Osteoblast (primary cell): ENCODE measurements at regions not wholly inside any gene's neighbourhood (a gene's known extent, or its start where the extent isn't known, plus 50 kb on each side); places are given as distances from the start of the nearest gene placed in this dataset.

Experiments used
- DNase-seq: peaks from one replicate; pipeline ENCODE4 v3.0.0; 2011; ENCODE audit warnings: low spot score, mixed read lengths; ENCODE audit not compliant: insufficient read length; ENCODE audit errors: missing footprints
- H2AFZ ChIP-seq: 2 replicates; pipeline ENCODE4 v1.6.0; 2011; ENCODE audit warnings: mild to moderate bottlenecking, low read length
- H3K27ac ChIP-seq: 2 replicates; pipeline ENCODE4 v1.5.1; 2011; ENCODE audit warnings: mild to moderate bottlenecking, low read depth, low read length, moderate library complexity
- H3K27me3 ChIP-seq: 2 replicates; pipeline ENCODE4 v1.6.0; 2012; ENCODE audit warnings: mild to moderate bottlenecking, control low read depth, inconsistent platforms, low read length, moderate library complexity; ENCODE audit not compliant: insufficient read depth
- H3K36me3 ChIP-seq: 2 replicates; pipeline ENCODE4 v1.5.1; 2011; ENCODE audit warnings: mild to moderate bottlenecking, low read length, control low read depth, moderate library complexity; ENCODE audit not compliant: insufficient read depth
- H3K4me1 ChIP-seq: 2 replicates; pipeline ENCODE4 v1.5.1; 2011; ENCODE audit warnings: mild to moderate bottlenecking, low read length, control low read depth, moderate library complexity; ENCODE audit not compliant: insufficient read depth
- H3K4me2 ChIP-seq: 2 replicates; pipeline ENCODE4 v1.6.0; 2011; ENCODE audit warnings: mild to moderate bottlenecking, low read length; ENCODE audit not compliant: insufficient read depth
- H3K4me3 ChIP-seq: fragments of 200-600 bp; sonication (generic); 3 replicates; pipeline ENCODE4 v1.5.1; 2012; ENCODE audit warnings: mild to moderate bottlenecking, low read length, inconsistent platforms; ENCODE audit not compliant: insufficient read depth
- H3K79me2 ChIP-seq: 2 replicates; pipeline ENCODE4 v1.6.0; 2012; ENCODE audit warnings: mild to moderate bottlenecking, low read length, control low read depth, inconsistent platforms; ENCODE audit not compliant: insufficient read depth
- H3K9me3 ChIP-seq: 2 replicates; pipeline ENCODE4 v1.5.1; 2011; ENCODE audit warnings: low read depth, low read length, control low read depth
- H4K20me1 ChIP-seq: 2 replicates; pipeline ENCODE4 v1.6.0; 2012; ENCODE audit warnings: mild to moderate bottlenecking, low read length, control low read depth; ENCODE audit not compliant: insufficient read depth
- CTCF ChIP-seq: IDR thresholded peaks from 2 replicates; pipeline ENCODE4 v1.5.1; 2011; ENCODE audit warnings: mild to moderate bottlenecking, low read depth, low read length, moderate library complexity; ENCODE audit errors: extremely low read depth

- H3K27me3 ChIP-seq: no peaks in the 10 kb centered on the region
- H3K79me2 ChIP-seq: no peaks in the 10 kb centered on the region
- DNase-seq: no peak
- H3K36me3 ChIP-seq: no peaks in the 10 kb centered on the region
- no peak for TF ChIP-seq CTCF
- H4K20me1 ChIP-seq: no peaks in the 10 kb centered on the region
- H3K4me2 ChIP-seq: no peak overlapping the region
- no peak overlapping the region for H2AFZ ChIP-seq
- H3K4me3 ChIP-seq: no peak overlapping the region
- no peaks in the 10 kb centered on the region for H3K4me1 ChIP-seq
- no peaks in the 10 kb centered on the region for H3K9me3 ChIP-seq
- no peak overlapping the region for H3K27ac ChIP-seq
Measured at GRCh38 chr10:57898231-57898630, 369.5 kb downstream of the IPMK start.

GRCh38 chr10:57897611-57898010 lies 370.1 kb downstream of the IPMK start:
- Histone ChIP-seq H3K79me2 (no peaks in the 10 kb centered on the region), H3K4me2 (no peak overlapping the region), H4K20me1 (no peaks in the 10 kb centered on the region), H3K27ac (no peak overlapping the region), H3K27me3 (no peaks in the 10 kb centered on the region), H3K4me1 (no peaks in the 10 kb centered on the region), H2AFZ (no peak overlapping the region), H3K36me3 (no peaks in the 10 kb centered on the region), H3K9me3 (no peaks in the 10 kb centered on the region), H3K4me3 (no peak overlapping the region)
- no peak for TF ChIP-seq CTCF
- no peak for DNase-seq

- no peak for DNase-seq
Measured at GRCh38 chr10:57894361-57894760, 373.3 kb downstream of the IPMK start.

More at GRCh38 chr10:57894361-57894760, 373.3 kb downstream of the IPMK start:
- no peak overlapping the region for H3K4me3 ChIP-seq
- no peaks in the 10 kb centered on the region for H4K20me1 ChIP-seq
- H2AFZ ChIP-seq: no peak overlapping the region
- H3K9me3 ChIP-seq: no peaks in the 10 kb centered on the region
- H3K36me3 ChIP-seq: no peaks in the 10 kb centered on the region
- no peak overlapping the region for H3K27ac ChIP-seq
- no peak overlapping the region for H3K4me2 ChIP-seq
- no peaks in the 10 kb centered on the region for H3K79me2 ChIP-seq
- TF ChIP-seq CTCF: no peak
- H3K27me3 ChIP-seq: no peaks in the 10 kb centered on the region
- no peaks in the 10 kb centered on the region for H3K4me1 ChIP-seq
